T-helper 17 cell (primary cell): ENCODE measurements at regions not wholly inside any gene's neighbourhood (a gene's known extent, or its start where the extent isn't known, plus 50 kb on each side); places are given as distances from the start of the nearest gene placed in this dataset.
"Not testable (repeated sequence)": the region's sequence is repeated elsewhere in the genome, so short reads cannot be mapped to it uniquely, and the experiment has no call there.

Experiments
- ATAC-seq: fragments of 150-1000 bp; cut with Tn5 transposase; 2 replicates; pipeline ENCODE4 v1.10.0; 2021; ENCODE audit warnings: mild to moderate bottlenecking, moderate library complexity
- DNase-seq, 3 donors: peaks; one replicate each; pipeline versions ENCODE4 v3.0.0 to v3.0.0-alpha.2; 2020 to 2021
- H3K9me3 ChIP-seq: one replicate; pipeline ENCODE4 v1.7.0; 2013; ENCODE audit warnings: low read length, mild to moderate bottlenecking; ENCODE audit not compliant: control insufficient read depth, poor library complexity, severe bottlenecking
- H3K27ac Mint-ChIP-seq: one replicate; pipeline ENCODE4 v1.8.0; 2022; ENCODE audit warnings: mild to moderate bottlenecking, moderate library complexity, mixed read lengths
- H3K27me3 Mint-ChIP-seq: one replicate; pipeline ENCODE4 v1.8.0; 2022; ENCODE audit warnings: mixed read lengths
- H3K36me3 Mint-ChIP-seq: one replicate; pipeline ENCODE4 v1.8.0; 2022; ENCODE audit warnings: low read depth, mixed read lengths
- H3K4me1 Mint-ChIP-seq: one replicate; pipeline ENCODE4 v1.8.0; 2022; ENCODE audit warnings: mild to moderate bottlenecking, mixed read lengths
- H3K4me3 Mint-ChIP-seq: one replicate; pipeline ENCODE4 v1.8.0; 2022; ENCODE audit warnings: mild to moderate bottlenecking, moderate library complexity, mixed read lengths

- ATAC-seq (no peak), DNase-seq (no peak)
- Mint-ChIP-seq H3K4me1 (no peaks in the 10 kb centered on the region), H3K4me3 (no peak overlapping the region), H3K36me3 (peaks cover 2% of the 10 kb centered on the region), H3K27ac (no peak overlapping the region), H3K27me3 (peaks cover 5% of the 10 kb centered on the region)
- H3K9me3 ChIP-seq = no peaks in the 10 kb centered on the region
These were observed 163.6 kb upstream of the CCDC196 start for GRCh38 chr14:66322564-66322963.

- DNase-seq = no peak
These were observed 155.9 kb upstream of the CCDC196 start for GRCh38 chr14:66330228-66330627.

GRCh38 chr14:66330916-66331315, 155.3 kb upstream of the CCDC196 start:
- H3K9me3 ChIP-seq = no peaks in the 10 kb centered on the region
- H3K36me3 Mint-ChIP-seq = peaks cover 4% of the 10 kb centered on the region
- H3K27me3 Mint-ChIP-seq = peaks cover 2% of the 10 kb centered on the region
- H3K4me1 Mint-ChIP-seq = peaks cover 2% of the 10 kb centered on the region
- DNase-seq = no peak
- no peak for ATAC-seq
- H3K27ac Mint-ChIP-seq = no peak overlapping the region
- no peak overlapping the region for H3K4me3 Mint-ChIP-seq

More at GRCh38 chr14:66330228-66330627, 155.9 kb upstream of the CCDC196 start:
- peaks cover 4% of the 10 kb centered on the region for H3K36me3 Mint-ChIP-seq
- no peaks in the 10 kb centered on the region for H3K9me3 ChIP-seq
- H3K27me3 Mint-ChIP-seq = peaks cover 5% of the 10 kb centered on the region
- no peak overlapping the region for H3K4me3 Mint-ChIP-seq
- peaks cover 2% of the 10 kb centered on the region for H3K4me1 Mint-ChIP-seq
- no peak for ATAC-seq
- H3K27ac Mint-ChIP-seq = no peak overlapping the region

- H3K4me3 Mint-ChIP-seq = not testable (repeated sequence)
These were observed 152.9 kb upstream of the CCDC196 start for GRCh38 chr14:66333293-66333692.

GRCh38 chr14:66341239-66341638, 144.9 kb upstream of the CCDC196 start:
- Mint-ChIP-seq H3K27me3 (peaks cover under 1% of the 10 kb centered on the region), H3K4me3 (no peak overlapping the region), H3K27ac (no peak overlapping the region), H3K4me1 (no peaks in the 10 kb centered on the region), H3K36me3 (peaks cover 2% of the 10 kb centered on the region)
- ATAC-seq (no peak), DNase-seq (no peak)
- H3K9me3 ChIP-seq = no peaks in the 10 kb centered on the region

More at GRCh38 chr14:66333293-66333692, 152.9 kb upstream of the CCDC196 start:
- H3K4me1 Mint-ChIP-seq, DNase-seq, H3K27me3 Mint-ChIP-seq, H3K9me3 ChIP-seq, H3K27ac Mint-ChIP-seq, H3K36me3 Mint-ChIP-seq, ATAC-seq: not testable (repeated sequence)

- peaks cover 5% of the 10 kb centered on the region for H3K27me3 Mint-ChIP-seq
- no peak for DNase-seq
- no peaks in the 10 kb centered on the region for H3K9me3 ChIP-seq
- no peak for ATAC-seq
- no peak overlapping the region for H3K4me3 Mint-ChIP-seq
- no peaks in the 10 kb centered on the region for H3K4me1 Mint-ChIP-seq
- peaks cover 2% of the 10 kb centered on the region for H3K36me3 Mint-ChIP-seq
- no peak overlapping the region for H3K27ac Mint-ChIP-seq
These were observed 140.2 kb upstream of the CCDC196 start for GRCh38 chr14:66345986-66346385.

- DNase-seq = no peak
- no peaks in the 10 kb centered on the region for H3K9me3 ChIP-seq
- Mint-ChIP-seq H3K4me3 (no peak overlapping the region), H3K36me3 (no peaks in the 10 kb centered on the region), H3K27ac (no peak overlapping the region), H3K27me3 (peaks cover 4% of the 10 kb centered on the region), H3K4me1 (no peaks in the 10 kb centered on the region)
- ATAC-seq = no peak
These were observed 134.9 kb upstream of the CCDC196 start for GRCh38 chr14:66351310-66351709.

- H3K27me3 Mint-ChIP-seq = peaks cover 4% of the 10 kb centered on the region
- H3K4me1 Mint-ChIP-seq = no peaks in the 10 kb centered on the region
- no peaks in the 10 kb centered on the region for H3K36me3 Mint-ChIP-seq
- no peaks in the 10 kb centered on the region for H3K9me3 ChIP-seq
- H3K4me3 Mint-ChIP-seq = no peak overlapping the region
- H3K27ac Mint-ChIP-seq = no peak overlapping the region
- peak in 1 of 3 donors; percentile 9 for DNase-seq
- ATAC-seq = no peak
These were observed 126.7 kb upstream of the CCDC196 start for GRCh38 chr14:66359500-66359899.

- no peaks in the 10 kb centered on the region for H3K9me3 ChIP-seq
- no peak overlapping the region for H3K4me3 Mint-ChIP-seq
- no peaks in the 10 kb centered on the region for H3K36me3 Mint-ChIP-seq
- peaks cover 5% of the 10 kb centered on the region for H3K27me3 Mint-ChIP-seq
- ATAC-seq = no peak
- H3K4me1 Mint-ChIP-seq = no peaks in the 10 kb centered on the region
- H3K27ac Mint-ChIP-seq = no peak overlapping the region
- DNase-seq = no peak
These were observed 125.7 kb upstream of the CCDC196 start for GRCh38 chr14:66360366-66360926.

GRCh38 chr14:66361013-66361412, 125.2 kb upstream of the CCDC196 start:
- DNase-seq = no peak
- Mint-ChIP-seq H3K27me3 (peaks cover 10% of the 10 kb centered on the region), H3K4me3 (no peak overlapping the region), H3K27ac (no peak overlapping the region), H3K4me1 (no peaks in the 10 kb centered on the region), H3K36me3 (peaks cover 2% of the 10 kb centered on the region)
- ATAC-seq = no peak
- no peaks in the 10 kb centered on the region for H3K9me3 ChIP-seq

- no peaks in the 10 kb centered on the region for H3K9me3 ChIP-seq
- DNase-seq (no peak), ATAC-seq (no peak)
- Mint-ChIP-seq H3K4me3 (no peak overlapping the region), H3K27me3 (peaks cover 10% of the 10 kb centered on the region), H3K27ac (no peak overlapping the region), H3K36me3 (peaks cover 2% of the 10 kb centered on the region), H3K4me1 (no peaks in the 10 kb centered on the region)
These were observed 120.8 kb upstream of the CCDC196 start for GRCh38 chr14:66365388-66365787.

- H3K4me1 Mint-ChIP-seq = no peaks in the 10 kb centered on the region
- no peak overlapping the region for H3K4me3 Mint-ChIP-seq
- DNase-seq = no peak
These were observed 116.9 kb upstream of the CCDC196 start for GRCh38 chr14:66369157-66369697.

GRCh38 chr14:66371776-66372175, 114.4 kb upstream of the CCDC196 start:
- DNase-seq (no peak), ATAC-seq (no peak)
- Mint-ChIP-seq H3K4me1 (no peaks in the 10 kb centered on the region), H3K27me3 (no peaks in the 10 kb centered on the region), H3K36me3 (no peaks in the 10 kb centered on the region), H3K4me3 (no peak overlapping the region), H3K27ac (no peak overlapping the region)
- H3K9me3 ChIP-seq = no peaks in the 10 kb centered on the region

More at GRCh38 chr14:66369157-66369697, 116.9 kb upstream of the CCDC196 start:
- Mint-ChIP-seq H3K27ac (no peak overlapping the region), H3K36me3 (peaks cover 2% of the 10 kb centered on the region), H3K27me3 (peaks cover 6% of the 10 kb centered on the region)
- no peaks in the 10 kb centered on the region for H3K9me3 ChIP-seq
- no peak for ATAC-seq
